Fibroblast of lung (primary cell): ENCODE measurements at regions not wholly inside any gene's neighbourhood (a gene's known extent, or its start where the extent isn't known, plus 50 kb on each side); places are given as distances from the start of the nearest gene placed in this dataset.

Experiments used
- DNase-seq, 2 donors: peaks; one replicate each; pipeline versions ENCODE4 v3.0.0 to v3.0.0-alpha.2; 2010; ENCODE audit warnings: low read depth in 2 of 2
- H2AFZ ChIP-seq: 2 replicates; pipeline ENCODE4 v1.5.1; 2012; ENCODE audit warnings: low read length, control low read depth, inconsistent platforms
- H3K27ac ChIP-seq: 2 replicates; pipeline ENCODE4 v1.5.1; 2011; ENCODE audit warnings: low read length, control low read depth; ENCODE audit not compliant: insufficient read depth
- H3K27me3 ChIP-seq: 2 replicates; pipeline ENCODE4 v1.5.1; 2011; ENCODE audit warnings: mild to moderate bottlenecking, low read length; ENCODE audit not compliant: control insufficient read depth, insufficient read depth
- H3K36me3 ChIP-seq: 2 replicates; pipeline ENCODE4 v1.5.1; 2011; ENCODE audit warnings: low read length; ENCODE audit not compliant: control insufficient read depth, insufficient read depth
- H3K4me1 ChIP-seq: 2 replicates; pipeline ENCODE4 v1.5.1; 2011; ENCODE audit warnings: low read length; ENCODE audit not compliant: control insufficient read depth, insufficient read depth; ENCODE audit errors: extremely low read depth
- H3K4me2 ChIP-seq: 2 replicates; pipeline ENCODE4 v1.5.1; 2011; ENCODE audit warnings: low read length, control low read depth; ENCODE audit not compliant: insufficient read depth; ENCODE audit errors: extremely low read depth
- H3K4me3 ChIP-seq, 4 experiments: fragments of 200-600 bp in 1 of 4; sonication (generic) in 1 of 4; replicated peaks in 1 of 4; 2 replicates each; pipeline ENCODE4 v1.5.1; 2011 to 2016; ENCODE audit warnings: low read length in 4 of 4, low read depth in 3 of 4, mild to moderate bottlenecking in 3 of 4, control low read depth in 2 of 4, inconsistent platforms in 1 of 4, mixed read lengths in 1 of 4; ENCODE audit not compliant: insufficient read depth in 1 of 4; ENCODE audit errors: control extremely low read depth in 1 of 4
- H3K79me2 ChIP-seq: 2 replicates; pipeline ENCODE4 v1.5.1; 2012; ENCODE audit warnings: mild to moderate bottlenecking, low read length, inconsistent platforms; ENCODE audit not compliant: control insufficient read depth, insufficient read depth
- H3K9ac ChIP-seq: 2 replicates; pipeline ENCODE4 v1.5.1; 2011; ENCODE audit warnings: mild to moderate bottlenecking, low read length, control low read depth; ENCODE audit not compliant: insufficient read depth
- H3K9me3 ChIP-seq: 2 replicates; pipeline ENCODE4 v1.5.1; 2012; ENCODE audit warnings: low read depth, low read length; ENCODE audit not compliant: control insufficient read depth, insufficient read depth
- H4K20me1 ChIP-seq: 2 replicates; pipeline ENCODE4 v1.5.1; 2011; ENCODE audit warnings: low read length; ENCODE audit not compliant: control insufficient read depth, insufficient read depth; ENCODE audit errors: extremely low read depth
- CTCF ChIP-seq, 2 donors: IDR thresholded peaks in 1 of 2; conservative IDR thresholded peaks in 1 of 2; 1 replicate in 1 of 2; 2 replicates in 1 of 2; pipeline ENCODE4 v1.5.1; 2011 to 2012; ENCODE audit warnings: low read length in 2 of 2, control low read depth in 1 of 2, inconsistent platforms in 1 of 2, low read depth in 1 of 2, mild to moderate bottlenecking in 1 of 2
- EZH2 ChIP-seq: IDR thresholded peaks from 2 replicates; pipeline ENCODE4 v1.5.1; 2012; ENCODE audit warnings: low read length, control low read depth, mild to moderate bottlenecking; ENCODE audit errors: missing control alignments

GRCh38 chr3:107942244-107942643, 148.6 kb downstream of the CD47 start:
- Histone ChIP-seq H3K9ac (no peak overlapping the region), H3K4me1 (no peaks in the 10 kb centered on the region), H2AFZ (no peak overlapping the region), H3K4me2 (no peak overlapping the region), H3K4me3 (no peak overlapping the region), H3K27ac (no peak overlapping the region), H3K36me3 (no peaks in the 10 kb centered on the region), H3K79me2 (no peaks in the 10 kb centered on the region), H3K27me3 (no peaks in the 10 kb centered on the region), H3K9me3 (no peaks in the 10 kb centered on the region), H4K20me1 (no peaks in the 10 kb centered on the region)
- no peak for TF ChIP-seq CTCF (conservative IDR thresholded peaks at IDR 0.05 in 1 of 2, IDR thresholded peaks at IDR 0.05 in 1 of 2; ENCODE audit: low read depth in 1 of 2, low read length in 2 of 2)
- peak in 1 of 2 donors; percentile 40 for DNase-seq

GRCh38 chr3:107939691-107940442, 151.0 kb downstream of the CD47 start:
- H3K27ac ChIP-seq = no peak overlapping the region
- DNase-seq = no peak
- no peaks in the 10 kb centered on the region for H3K9me3 ChIP-seq
- TF ChIP-seq EZH2 = no peak
- TF ChIP-seq CTCF (conservative IDR thresholded peaks at IDR 0.05 in 1 of 2, IDR thresholded peaks at IDR 0.05 in 1 of 2; ENCODE audit: low read depth in 1 of 2, low read length in 2 of 2) = no peak
- no peaks in the 10 kb centered on the region for H3K79me2 ChIP-seq
- H3K4me3 ChIP-seq = no peak overlapping the region
- H3K27me3 ChIP-seq = no peaks in the 10 kb centered on the region
- H3K4me2 ChIP-seq = no peak overlapping the region
- H3K9ac ChIP-seq = no peak overlapping the region
- H2AFZ ChIP-seq = no peak overlapping the region
- H3K4me1 ChIP-seq = no peaks in the 10 kb centered on the region
- no peaks in the 10 kb centered on the region for H3K36me3 ChIP-seq
- H4K20me1 ChIP-seq = no peaks in the 10 kb centered on the region

- no peak overlapping the region for H3K9ac ChIP-seq
- peak; percentile 35 to 58 for DNase-seq
- no peaks in the 10 kb centered on the region for H3K36me3 ChIP-seq
- no peak overlapping the region for H3K4me3 ChIP-seq
- no peak overlapping the region for H3K4me2 ChIP-seq
- no peak overlapping the region for H2AFZ ChIP-seq
- H3K27ac ChIP-seq = no peak overlapping the region
- no peaks in the 10 kb centered on the region for H3K79me2 ChIP-seq
- no peaks in the 10 kb centered on the region for H3K27me3 ChIP-seq
- peak; percentile 46 to 48 for TF ChIP-seq CTCF (conservative IDR thresholded peaks at IDR 0.05 in 1 of 2, IDR thresholded peaks at IDR 0.05 in 1 of 2; ENCODE audit: low read depth in 1 of 2, low read length in 2 of 2)
- TF ChIP-seq EZH2 = no peak
- no peaks in the 10 kb centered on the region for H3K4me1 ChIP-seq
- H3K9me3 ChIP-seq = no peaks in the 10 kb centered on the region
- no peaks in the 10 kb centered on the region for H4K20me1 ChIP-seq
These were observed 152.7 kb downstream of the CD47 start for GRCh38 chr3:107938143-107938542.
